OCI-LY3 (cell line): ENCODE measurements at regions not wholly inside any gene's neighbourhood (a gene's known extent, or its start where the extent isn't known, plus 50 kb on each side); places are given as distances from the start of the nearest gene placed in this dataset.
"Not testable (repeated sequence)": the region's sequence is repeated elsewhere in the genome, so short reads cannot be mapped to it uniquely, and the experiment has no call there.

ENCODE experiments used
- EZH2phosphoT487 ChIP-seq: fragments of 200-600 bp; shearing (Covaris generic); IDR thresholded peaks from 2 replicates; pipeline ENCODE4 v1.6.1; 2018; ENCODE audit warnings: antibody characterized with exemption, mixed run types, low read depth
- TF ChIP-seq, protein P1 (sequence below): fragments of 200-600, 300-600 bp; sonication (generic); IDR thresholded peaks from 2 replicates; pipeline ENCODE4 v1.5.1; 2014; ENCODE audit warnings: antibody characterized with exemption, low read length, low read depth

DNA sequence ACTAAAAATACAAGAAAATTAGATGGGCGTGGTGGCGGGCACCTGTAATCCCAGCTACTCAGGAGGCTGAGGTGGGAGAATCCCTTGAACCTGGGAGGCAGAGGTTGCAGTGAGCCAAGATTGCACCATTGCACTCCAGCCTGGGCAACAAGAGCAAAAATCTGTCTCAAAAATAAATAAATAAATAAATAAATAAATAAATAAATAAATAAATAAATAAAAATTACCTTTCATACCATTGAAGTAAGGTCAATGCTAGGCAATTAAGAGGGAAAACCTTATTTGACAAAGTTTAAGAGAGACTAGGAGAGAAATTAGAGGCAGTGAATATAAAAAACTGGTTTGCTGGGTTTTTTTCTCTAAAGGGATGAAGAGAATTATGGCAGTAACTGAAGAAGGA, 781.1 kb upstream of the GBE1 start:
- TF ChIP-seq, protein P1, sequence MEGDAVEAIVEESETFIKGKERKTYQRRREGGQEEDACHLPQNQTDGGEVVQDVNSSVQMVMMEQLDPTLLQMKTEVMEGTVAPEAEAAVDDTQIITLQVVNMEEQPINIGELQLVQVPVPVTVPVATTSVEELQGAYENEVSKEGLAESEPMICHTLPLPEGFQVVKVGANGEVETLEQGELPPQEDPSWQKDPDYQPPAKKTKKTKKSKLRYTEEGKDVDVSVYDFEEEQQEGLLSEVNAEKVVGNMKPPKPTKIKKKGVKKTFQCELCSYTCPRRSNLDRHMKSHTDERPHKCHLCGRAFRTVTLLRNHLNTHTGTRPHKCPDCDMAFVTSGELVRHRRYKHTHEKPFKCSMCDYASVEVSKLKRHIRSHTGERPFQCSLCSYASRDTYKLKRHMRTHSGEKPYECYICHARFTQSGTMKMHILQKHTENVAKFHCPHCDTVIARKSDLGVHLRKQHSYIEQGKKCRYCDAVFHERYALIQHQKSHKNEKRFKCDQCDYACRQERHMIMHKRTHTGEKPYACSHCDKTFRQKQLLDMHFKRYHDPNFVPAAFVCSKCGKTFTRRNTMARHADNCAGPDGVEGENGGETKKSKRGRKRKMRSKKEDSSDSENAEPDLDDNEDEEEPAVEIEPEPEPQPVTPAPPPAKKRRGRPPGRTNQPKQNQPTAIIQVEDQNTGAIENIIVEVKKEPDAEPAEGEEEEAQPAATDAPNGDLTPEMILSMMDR: not testable (repeated sequence)
- TF ChIP-seq EZH2phosphoT487: not testable (repeated sequence)
